Hepatocyte (in vitro differentiated cells): ENCODE measurements at regions not wholly inside any gene's neighbourhood (a gene's known extent, or its start where the extent isn't known, plus 50 kb on each side); places are given as distances from the start of the nearest gene placed in this dataset.

Experiments used
- DNase-seq: peaks from one replicate; pipeline ENCODE4 v3.0.0-alpha.2; 2016; ENCODE audit warnings: low spot score
- H2AFZ ChIP-seq: fragments of 200-600 bp; sonication (generic); 2 replicates; pipeline ENCODE4 v1.6.0; 2016; ENCODE audit warnings: antibody characterized with exemption, mild to moderate bottlenecking
- H3K27ac ChIP-seq: fragments of 200-600 bp; sonication (generic); 2 replicates; pipeline ENCODE4 v1.5.1; 2016; ENCODE audit warnings: mild to moderate bottlenecking
- H3K27me3 ChIP-seq: fragments of 200-600 bp; sonication (generic); 2 replicates; pipeline ENCODE4 v1.6.1; 2016
- H3K36me3 ChIP-seq: fragments of 200-600 bp; sonication (generic); replicated peaks from 2 replicates; pipeline ENCODE4 v1.5.1; 2016; ENCODE audit warnings: low read depth; ENCODE audit not compliant: insufficient read depth
- H3K4me1 ChIP-seq: fragments of 200-600 bp; sonication (generic); 2 replicates; pipeline ENCODE4 v1.5.1; 2016; ENCODE audit warnings: mild to moderate bottlenecking, moderate library complexity; ENCODE audit not compliant: insufficient read depth
- H3K4me2 ChIP-seq: fragments of 200-600 bp; sonication (generic); 2 replicates; pipeline ENCODE4 v1.6.0; 2016
- H3K4me3 ChIP-seq: fragments of 200-600 bp; sonication (generic); 2 replicates; pipeline ENCODE4 v1.5.1; 2016; ENCODE audit warnings: mild to moderate bottlenecking
- H3K79me2 ChIP-seq: fragments of 200-600 bp; sonication (generic); 2 replicates; pipeline ENCODE4 v1.6.0; 2017; ENCODE audit warnings: mild to moderate bottlenecking
- H3K9me2 ChIP-seq: fragments of 200-600 bp; sonication (generic); replicated peaks from 2 replicates; pipeline ENCODE4 v1.6.0; 2017; ENCODE audit warnings: mild to moderate bottlenecking; ENCODE audit not compliant: insufficient read depth
- H3K9me3 ChIP-seq: fragments of 200-600 bp; sonication (generic); 2 replicates; pipeline ENCODE4 v1.5.1; 2016; ENCODE audit warnings: low read depth, mild to moderate bottlenecking
- H4K20me1 ChIP-seq: fragments of 200-600 bp; sonication (generic); 2 replicates; pipeline ENCODE4 v1.6.0; 2016; ENCODE audit warnings: mild to moderate bottlenecking; ENCODE audit not compliant: insufficient read depth, poor library complexity, severe bottlenecking
- CTCF ChIP-seq: fragments of 200-600 bp; sonication (generic); IDR thresholded peaks from 2 replicates; pipeline ENCODE4 v1.5.1; 2016; ENCODE audit warnings: antibody characterized with exemption, mild to moderate bottlenecking; ENCODE audit not compliant: poor library complexity
- EZH2 ChIP-seq: fragments of 200-600 bp; sonication (generic); IDR thresholded peaks from 2 replicates; pipeline ENCODE4 v1.6.1; 2016; ENCODE audit warnings: antibody characterized with exemption, mild to moderate bottlenecking, borderline replicate concordance
- EZH2phosphoT487 ChIP-seq: fragments of 200-600 bp; sonication (generic); IDR thresholded peaks from one replicate; pipeline ENCODE4 v1.6.1; 2018; ENCODE audit warnings: antibody characterized with exemption, mild to moderate bottlenecking, low read depth, moderate library complexity; ENCODE audit not compliant: unreplicated experiment, severe bottlenecking
- WGBS: methylation state at CpG from one replicate; pipeline ENCODE4 v1.1.6; 2016; ENCODE audit warnings: low lambda C conversion rate; ENCODE audit errors: missing lambda C conversion rate; 5-methylcytosine and 5-hydroxymethylcytosine counted together

GRCh38 chrX:146581981-146582712, 227.4 kb upstream of the CXorf51B start:
- no peaks in the 10 kb centered on the region for H3K27me3 ChIP-seq
- TF ChIP-seq EZH2 (no peak), CTCF (no peak), EZH2phosphoT487 (no peak)
- no peaks in the 10 kb centered on the region for H3K79me2 ChIP-seq
- WGBS: 56% methylated on average over 5 of the region's 5 CpGs
- no peak overlapping the region for H2AFZ ChIP-seq
- H3K4me1 ChIP-seq: no peaks in the 10 kb centered on the region
- no peaks in the 10 kb centered on the region for H3K36me3 ChIP-seq
- H4K20me1 ChIP-seq: no peaks in the 10 kb centered on the region
- H3K4me2 ChIP-seq: no peak overlapping the region
- no peaks in the 10 kb centered on the region for H3K9me3 ChIP-seq
- H3K27ac ChIP-seq: no peak overlapping the region
- no peaks in the 10 kb centered on the region for H3K9me2 ChIP-seq
- H3K4me3 ChIP-seq: no peak overlapping the region
- no peak for DNase-seq

GRCh38 chrX:146602246-146602645, 207.3 kb upstream of the CXorf51B start:
- H3K9me3 ChIP-seq: no peaks in the 10 kb centered on the region
- no peaks in the 10 kb centered on the region for H3K27me3 ChIP-seq
- no peaks in the 10 kb centered on the region for H3K9me2 ChIP-seq
- no peaks in the 10 kb centered on the region for H3K79me2 ChIP-seq
- TF ChIP-seq CTCF (no peak), EZH2 (no peak), EZH2phosphoT487 (no peak)
- no peaks in the 10 kb centered on the region for H3K4me1 ChIP-seq
- no peak overlapping the region for H3K27ac ChIP-seq
- WGBS: 34% methylated on average over 6 of the region's 6 CpGs
- H3K4me2 ChIP-seq: peak overlapping the region; percentile 14
- DNase-seq: no peak
- no peaks in the 10 kb centered on the region for H4K20me1 ChIP-seq
- H2AFZ ChIP-seq: no peak overlapping the region
- no peaks in the 10 kb centered on the region for H3K36me3 ChIP-seq
- H3K4me3 ChIP-seq: no peak overlapping the region

- H3K9me3 ChIP-seq: no peaks in the 10 kb centered on the region
- H3K4me2 ChIP-seq: no peak overlapping the region
- H2AFZ ChIP-seq: no peak overlapping the region
- H3K27me3 ChIP-seq: no peaks in the 10 kb centered on the region
- H3K27ac ChIP-seq: no peak overlapping the region
- DNase-seq: no peak
- no peaks in the 10 kb centered on the region for H3K9me2 ChIP-seq
- WGBS: 80% methylated on average over 2 of the region's 2 CpGs
- no peaks in the 10 kb centered on the region for H3K4me1 ChIP-seq
- H4K20me1 ChIP-seq: no peaks in the 10 kb centered on the region
- H3K36me3 ChIP-seq: no peaks in the 10 kb centered on the region
- TF ChIP-seq CTCF (no peak), EZH2phosphoT487 (no peak), EZH2 (no peak)
- no peak overlapping the region for H3K4me3 ChIP-seq
- H3K79me2 ChIP-seq: no peaks in the 10 kb centered on the region
Measured at GRCh38 chrX:146604196-146604595, 205.4 kb upstream of the CXorf51B start.
